IPS DF 4.7 (cell line): ENCODE measurements at regions not wholly inside any gene's neighbourhood (a gene's known extent, or its start where the extent isn't known, plus 50 kb on each side); places are given as distances from the start of the nearest gene placed in this dataset.

Experiments
- DNase-seq: peaks from one replicate; pipeline ENCODE4 v3.0.0-alpha.2; 2013; ENCODE audit warnings: low spot score; ENCODE audit errors: extremely low read depth

- no peak for DNase-seq
These were observed 476.8 kb downstream of the CETN3 start for GRCh38 chr5:89932771-89933181.

DNA sequence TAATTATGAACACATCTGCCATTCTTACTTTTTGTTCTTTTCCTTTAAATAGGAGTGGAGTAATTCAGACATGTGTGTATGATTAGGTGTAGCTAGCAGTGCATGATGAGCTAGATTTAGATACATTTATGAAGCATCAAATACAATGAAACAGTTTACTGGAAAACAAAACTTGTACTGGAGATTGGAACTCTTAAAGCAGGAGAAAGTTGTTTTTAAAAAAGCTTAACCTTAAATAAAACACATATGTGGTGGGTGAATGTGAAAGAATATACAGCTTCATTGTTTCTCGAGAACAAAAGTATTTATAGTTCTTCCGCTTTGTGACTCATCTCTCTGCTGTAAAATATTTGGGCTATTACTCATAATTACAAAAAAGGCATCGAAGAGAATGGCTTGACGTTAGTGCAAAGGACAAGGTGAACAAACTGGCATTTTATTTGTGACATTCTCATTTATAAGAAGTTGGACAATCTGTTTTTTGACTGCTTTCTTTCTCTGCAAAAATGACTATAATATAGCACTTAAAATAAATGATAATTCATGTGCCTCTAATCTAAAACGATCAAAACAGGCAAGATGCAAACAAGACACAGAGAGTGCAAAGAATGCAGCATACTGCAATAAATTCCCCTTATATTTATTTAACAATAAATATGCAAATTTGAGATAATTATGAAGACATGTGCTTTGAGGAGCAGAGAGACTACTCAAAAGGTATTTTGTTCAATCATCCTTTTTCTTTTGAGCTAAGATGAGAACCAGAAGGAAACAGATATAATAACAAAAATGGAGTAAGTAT is 478.8 kb downstream of the CETN3 start:
- no peak for DNase-seq

DNA sequence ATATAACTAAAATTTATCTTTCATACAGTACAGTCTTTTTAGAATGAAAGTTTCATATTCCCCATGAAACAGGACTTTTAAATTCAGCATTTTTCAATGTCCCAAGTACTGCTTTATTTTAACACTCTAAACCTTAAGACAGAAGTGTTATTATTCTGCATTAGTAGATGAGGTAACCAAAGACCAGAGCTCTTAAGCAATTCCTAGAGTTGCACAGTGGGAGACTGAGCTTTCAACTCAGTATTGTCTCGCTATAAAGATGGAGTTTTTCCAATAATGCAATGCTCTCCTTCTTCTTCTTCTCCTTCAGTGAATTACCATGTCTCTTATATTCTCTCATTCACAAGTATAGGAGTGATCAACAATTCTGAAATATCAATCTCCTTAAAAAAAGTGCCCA is 479.7 kb downstream of the CETN3 start:
- DNase-seq, result no peak

DNA sequence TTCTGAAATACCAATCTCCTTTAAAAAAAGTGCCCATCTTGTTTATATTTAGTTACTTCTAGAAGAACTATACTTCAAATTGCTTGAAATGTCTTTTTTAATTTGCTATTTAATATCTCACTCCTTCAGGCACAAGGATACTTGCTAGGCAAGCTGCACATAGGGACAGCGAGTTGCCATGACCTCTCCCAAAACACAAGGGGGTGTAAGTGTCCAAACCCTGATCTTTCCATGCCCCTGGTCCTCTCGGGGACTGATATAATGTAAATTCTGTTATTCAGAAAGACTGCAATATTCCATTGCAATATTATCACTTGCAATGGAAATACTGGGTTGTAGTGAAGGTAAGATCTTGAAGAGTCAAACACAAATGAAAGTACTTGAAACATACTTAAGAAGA is 480.4 kb downstream of the CETN3 start:
- DNase-seq, result no peak

GRCh38 chr5:89922161-89922560 is 487.4 kb downstream of the CETN3 start:
- DNase-seq, result no peak

DNA sequence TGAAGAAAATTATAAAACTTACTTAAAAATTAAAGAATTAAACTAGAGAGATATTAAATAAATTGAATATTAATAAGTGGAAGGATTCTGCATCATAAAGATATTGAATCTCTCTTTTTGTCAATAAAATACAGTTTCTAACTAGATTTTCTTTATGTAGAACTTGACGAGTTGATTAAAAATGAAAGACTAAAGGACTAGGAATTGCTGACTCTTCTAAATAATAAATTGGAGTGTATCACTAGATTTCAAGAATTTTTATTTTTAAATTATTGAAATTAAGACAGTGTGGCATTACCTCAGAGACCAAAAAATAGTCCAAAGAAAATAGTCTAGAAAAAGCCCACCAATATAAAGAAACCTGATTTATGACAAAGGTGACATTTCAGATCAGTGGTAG is 492.4 kb downstream of the CETN3 start:
- DNase-seq, result no peak

GRCh38 chr5:89916131-89916530 is 493.4 kb downstream of the CETN3 start:
- DNase-seq, result no peak

DNA sequence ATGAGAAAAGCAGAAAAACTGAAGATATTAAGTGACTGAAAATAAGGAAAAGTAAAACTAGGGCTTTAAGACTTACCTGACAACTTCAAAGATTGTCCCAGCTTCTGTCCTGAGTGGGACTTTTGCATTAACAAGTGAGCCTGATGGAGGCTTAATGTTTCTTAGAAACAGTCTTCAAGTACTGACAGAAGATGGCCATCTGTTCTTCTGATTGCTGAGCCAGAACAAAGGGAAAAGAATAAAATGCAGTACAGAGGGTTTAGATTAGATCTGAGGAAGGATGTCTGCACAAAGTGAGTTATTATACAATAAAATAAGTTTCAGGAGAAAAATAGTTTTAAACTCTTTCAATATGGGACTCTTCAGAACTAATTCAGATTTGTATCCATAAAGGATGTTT is 500.7 kb downstream of the CETN3 start:
- DNase-seq, result no peak

- no peak for DNase-seq
These were observed 505.1 kb downstream of the CETN3 start for GRCh38 chr5:89904442-89904841.

GRCh38 chr5:89901983-89902382 is 507.6 kb downstream of the CETN3 start:
- DNase-seq, result no peak

DNA sequence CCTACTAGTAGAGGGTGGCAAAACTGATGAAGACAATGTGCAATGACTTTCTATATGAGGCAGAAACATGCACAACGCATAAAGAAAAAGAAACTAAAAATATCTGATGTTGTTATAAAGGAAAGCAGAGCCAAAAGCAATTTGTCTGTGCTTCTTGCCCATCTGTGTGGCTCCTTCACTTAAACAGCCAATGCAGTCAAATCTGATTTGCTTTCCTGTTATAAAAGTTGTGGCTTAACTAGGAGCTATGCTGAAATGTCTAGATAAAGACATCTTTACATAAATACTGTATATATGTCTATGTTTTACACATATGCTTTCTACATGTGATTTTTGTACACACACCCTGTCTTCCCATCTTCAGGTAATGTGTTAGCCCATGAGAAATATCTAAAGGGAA is 508.2 kb downstream of the CETN3 start:
- DNase-seq, result no peak

DNA sequence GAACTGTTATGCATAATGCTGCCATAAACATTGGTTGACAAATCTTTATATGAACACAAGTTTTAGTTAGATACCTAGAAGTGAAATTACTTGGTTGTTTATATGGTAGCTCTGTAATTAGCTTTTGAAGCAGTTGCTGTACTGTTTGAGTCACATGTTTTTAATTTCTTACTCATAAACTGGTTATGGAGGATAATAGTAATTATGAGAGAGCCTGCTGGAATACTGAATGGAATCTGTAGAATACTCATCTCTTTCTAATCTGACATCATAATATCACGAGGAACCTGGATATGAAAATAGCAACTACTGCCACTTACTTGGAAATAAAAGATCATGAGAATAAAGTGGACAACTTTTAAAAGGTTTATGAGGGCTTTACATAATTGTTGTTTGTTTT is 509.2 kb downstream of the CETN3 start:
- DNase-seq, result no peak

DNA sequence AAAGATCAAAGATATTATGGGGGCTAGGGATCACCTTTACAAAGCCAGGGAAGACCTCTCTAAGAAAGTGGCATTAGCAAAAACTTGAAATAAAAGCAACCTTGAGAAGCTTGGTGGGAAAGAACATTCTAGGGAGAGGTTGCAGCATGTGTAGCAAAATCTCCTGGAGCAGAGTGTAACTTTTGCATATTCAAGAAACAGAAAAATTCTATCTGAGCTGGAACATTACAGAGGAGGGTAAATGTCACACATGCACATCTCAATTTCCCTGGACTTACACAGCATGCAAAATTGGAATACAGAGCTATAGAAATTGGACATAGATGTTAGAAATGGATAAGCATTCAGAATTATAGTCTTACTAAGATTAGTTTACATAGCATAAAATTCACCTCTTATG is 510.0 kb downstream of the CETN3 start:
- no peak for DNase-seq

- no peak for DNase-seq
These were observed 516.0 kb downstream of the CETN3 start for GRCh38 chr5:89893546-89893945.

- DNase-seq, result no peak
These were observed 523.9 kb downstream of the CETN3 start for GRCh38 chr5:89885670-89886069.

DNA sequence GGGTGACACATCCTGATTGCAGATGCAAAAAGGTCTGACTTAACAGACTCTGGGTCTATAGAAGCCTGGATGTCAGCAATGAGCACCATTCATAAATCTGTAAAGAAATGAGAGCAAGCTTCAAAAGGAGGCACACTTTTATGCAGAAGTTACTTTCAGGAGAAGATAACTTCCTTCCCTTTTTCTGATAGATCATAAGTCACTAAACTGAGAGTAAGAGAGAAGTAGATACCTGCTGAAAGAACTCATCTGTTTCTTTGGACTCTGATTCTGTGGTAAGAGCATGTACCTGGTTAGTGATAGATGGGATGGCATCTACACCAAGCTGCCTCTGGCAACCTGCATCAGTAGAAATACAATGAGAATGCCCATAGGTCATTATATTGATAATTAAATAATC is 525.6 kb downstream of the CETN3 start:
- no peak for DNase-seq

GRCh38 chr5:89878140-89879132 is 531.1 kb downstream of the CETN3 start:
- DNase-seq, result no peak

DNA sequence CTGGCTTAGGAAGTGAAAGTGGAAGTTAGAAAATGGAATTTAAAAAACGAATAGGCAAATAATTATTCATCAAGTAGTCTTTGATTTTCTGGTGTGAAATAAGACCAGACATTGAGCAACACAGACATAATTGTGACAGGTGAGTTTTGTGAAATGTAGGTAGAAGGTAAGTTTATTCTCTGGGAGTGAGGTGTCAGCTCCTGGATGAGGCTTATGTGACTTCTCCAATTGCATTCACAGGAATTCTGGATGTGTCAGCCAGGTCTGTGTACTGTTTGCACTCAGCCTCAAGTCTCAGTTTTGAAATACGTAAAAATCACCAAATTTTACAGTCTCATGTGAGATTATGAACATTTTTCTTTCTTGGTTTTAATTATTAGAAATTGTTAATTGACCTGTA is 537.6 kb downstream of the CETN3 start:
- no peak for DNase-seq

GRCh38 chr5:89869346-89869745 is 540.2 kb downstream of the CETN3 start:
- DNase-seq, result no peak

DNA sequence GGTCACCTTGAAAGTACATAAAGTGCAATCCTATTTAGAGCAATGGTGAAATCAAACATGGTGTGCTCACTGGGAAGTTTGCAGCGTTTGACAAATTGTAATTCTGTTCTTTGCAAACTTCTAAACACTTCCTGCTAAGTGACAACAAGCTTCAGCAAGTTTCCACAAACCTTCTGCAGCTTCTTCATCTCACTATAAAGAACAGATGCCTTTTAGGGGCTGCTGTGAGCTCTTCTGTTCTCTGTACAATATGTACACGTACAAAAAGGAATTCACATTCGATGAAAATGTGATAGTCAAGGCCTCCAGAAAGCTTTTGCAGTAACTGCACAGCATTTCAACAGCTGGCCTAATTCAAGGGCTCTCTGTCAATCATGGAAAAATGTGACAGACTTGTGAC is 543.1 kb downstream of the CETN3 start:
- no peak for DNase-seq

- no peak for DNase-seq
These were observed 544.6 kb downstream of the CETN3 start for GRCh38 chr5:89864941-89865340.

GRCh38 chr5:89857790-89858189 is 551.8 kb downstream of the CETN3 start:
- no peak for DNase-seq
